Kidney (tissue), 13 donors: ENCODE measurements at regions not wholly inside any gene's neighbourhood (a gene's known extent, or its start where the extent isn't known, plus 50 kb on each side); places are given as distances from the start of the nearest gene placed in this dataset.

Source experiments
- DNase-seq, 5 donors: peaks; one replicate each; pipeline ENCODE4 v3.0.0-alpha.2; 2013 to 2020
- FAIRE-seq: peaks from 2 replicates; lab custom pipeline; 2012; peaks lifted over from hg19 to GRCh38; lab: Jason Lieb, UNC
- H3K27ac ChIP-seq, 2 donors: one replicate each; pipeline ENCODE4 v1.7.0; 2013; ENCODE audit warnings: low read depth in 2 of 2, low read length in 2 of 2, inconsistent platforms in 1 of 2
- H3K27me3 ChIP-seq: one replicate; pipeline ENCODE4 v1.7.1; 2013; ENCODE audit warnings: low read length, inconsistent platforms; ENCODE audit not compliant: control insufficient read depth, insufficient read depth
- H3K36me3 ChIP-seq, 3 donors: one replicate each; pipeline versions ENCODE4 v1.7.0 to v1.7.1; 2013; ENCODE audit warnings: low read length in 3 of 3, control low read depth in 1 of 3, inconsistent platforms in 1 of 3; ENCODE audit not compliant: insufficient read depth in 3 of 3, control insufficient read depth in 2 of 3
- H3K4me1 ChIP-seq, 3 donors: one replicate each; pipeline versions ENCODE4 v1.7.0 to v1.7.1; 2013; ENCODE audit warnings: low read length in 3 of 3, inconsistent platforms in 1 of 3, low read depth in 1 of 3; ENCODE audit not compliant: control insufficient read depth in 2 of 3, insufficient read depth in 2 of 3
- H3K4me3 ChIP-seq, 3 donors: one replicate each; pipeline versions ENCODE4 v1.7.0 to v1.8.1; 2013; ENCODE audit warnings: low read length in 3 of 3, control low read depth in 1 of 3, inconsistent platforms in 1 of 3
- H3K9ac ChIP-seq, 3 donors: one replicate each; pipeline versions ENCODE4 v1.7.0 to v1.7.1; 2013; ENCODE audit warnings: low read length in 3 of 3, control low read depth in 1 of 3, inconsistent platforms in 1 of 3
- H3K9me3 ChIP-seq, 3 donors: one replicate each; pipeline versions ENCODE4 v1.7.0 to v1.7.1; 2013; ENCODE audit warnings: low read length in 3 of 3, control low read depth in 1 of 3, inconsistent platforms in 1 of 3; ENCODE audit not compliant: control insufficient read depth in 2 of 3, insufficient read depth in 1 of 3
- CTCF ChIP-seq: IDR thresholded peaks from 3 replicates; pipeline ENCODE4 v1.5.1; 2012; ENCODE audit warnings: mild to moderate bottlenecking, moderate library complexity, borderline replicate concordance; ENCODE audit not compliant: insufficient read depth; ENCODE audit errors: extremely low read depth
- intact Hi-C: fragments of 100-400 bp; cut with DNase I; formaldehyde crosslinking; loops from one replicate; pipeline ENCODE4 v1.11.1; 2022
- donor health status: control.
- donor health status: control.
- donor health status: control.
- donor health status: control.
- donor health status: control.
- donor health status: DM: yes; HTN: yes; CAD: no.
- donor health status: Normal renal cell carcinoma (clear cell type).

- no peak for FAIRE-seq
- no peak for TF ChIP-seq CTCF
- H3K4me1 ChIP-seq = no peaks in the 10 kb centered on the region
Observed at GRCh38 chr19:29017788-29018187, 195.2 kb downstream of the UQCRFS1 start.

GRCh38 chr19:29016926-29017760, 195.8 kb downstream of the UQCRFS1 start:
- TF ChIP-seq CTCF = no peak
- Histone ChIP-seq H3K9ac (no peak overlapping the region), H3K4me3 (no peak overlapping the region), H3K27ac (no peak overlapping the region), H3K9me3 (no peaks in the 10 kb centered on the region), H3K4me1 (no peaks in the 10 kb centered on the region), H3K27me3 (no peaks in the 10 kb centered on the region), H3K36me3 (no peaks in the 10 kb centered on the region)
- FAIRE-seq = no peak
- DNase-seq = no peak
- intact Hi-C loops = no loop called here

More at GRCh38 chr19:29017788-29018187, 195.2 kb downstream of the UQCRFS1 start:
- H3K36me3 ChIP-seq = no peaks in the 10 kb centered on the region
- H3K4me3 ChIP-seq = no peak overlapping the region
- no peak for DNase-seq
- H3K27me3 ChIP-seq = no peaks in the 10 kb centered on the region
- H3K9me3 ChIP-seq = no peaks in the 10 kb centered on the region
- no peak overlapping the region for H3K27ac ChIP-seq
- H3K9ac ChIP-seq = no peak overlapping the region
- intact Hi-C loops = no loop called here

- no peak for FAIRE-seq
- no peaks in the 10 kb centered on the region for H3K36me3 ChIP-seq
- no peak for DNase-seq
- H3K4me3 ChIP-seq = no peak overlapping the region
- H3K27ac ChIP-seq = no peak overlapping the region
- H3K9me3 ChIP-seq = no peaks in the 10 kb centered on the region
- no peak for TF ChIP-seq CTCF
- intact Hi-C loops = no loop called here
- no peaks in the 10 kb centered on the region for H3K27me3 ChIP-seq
- no peaks in the 10 kb centered on the region for H3K4me1 ChIP-seq
- no peak overlapping the region for H3K9ac ChIP-seq
Observed at GRCh38 chr19:29016353-29016752, 196.6 kb downstream of the UQCRFS1 start.

- FAIRE-seq (no peak), DNase-seq (no peak)
- TF ChIP-seq CTCF = no peak
- H3K4me1 ChIP-seq = no peaks in the 10 kb centered on the region
- H3K27ac ChIP-seq = no peak overlapping the region
- H3K36me3 ChIP-seq = no peaks in the 10 kb centered on the region
- no peaks in the 10 kb centered on the region for H3K9me3 ChIP-seq
- H3K9ac ChIP-seq = no peak overlapping the region
- no peaks in the 10 kb centered on the region for H3K27me3 ChIP-seq
- H3K4me3 ChIP-seq = no peak overlapping the region
- intact Hi-C loops = no loop called here
Observed at GRCh38 chr19:29015569-29015968, 197.4 kb downstream of the UQCRFS1 start.
